ENCODE measurements at regions not wholly inside any gene's neighbourhood (a gene's known extent, or its start where the extent isn't known, plus 50 kb on each side); places are given as distances from the start of the nearest gene placed in this dataset.

DNA sequence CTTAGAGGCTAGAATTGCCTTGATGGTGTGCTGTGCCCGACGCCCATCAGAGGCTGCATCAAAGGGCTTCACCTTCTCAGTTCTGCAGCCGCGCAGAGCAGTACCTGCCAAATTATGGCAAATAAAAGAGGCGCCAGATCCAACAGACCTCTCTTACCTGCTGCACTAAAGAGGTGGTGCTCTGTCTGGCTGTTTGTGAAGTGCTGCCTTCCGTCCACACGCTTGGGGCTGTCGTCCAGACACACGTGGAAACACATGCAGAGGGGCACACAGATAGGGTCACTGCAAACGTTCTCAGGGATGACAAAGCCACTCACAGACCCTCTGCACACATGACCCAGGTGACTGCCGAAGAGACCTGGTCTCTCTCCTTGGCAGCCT, 617.5 kb downstream of the VRK1 start:
- Histone ChIP-seq H3K4me3 (ENCODE audit: low read depth, low read length) (no peak overlapping the region), H3K36me3 (ENCODE audit: control insufficient read depth, insufficient read depth, low read length) (no peaks in the 10 kb centered on the region), H3K27ac (no peak overlapping the region), H3K79me2 (no peaks in the 10 kb centered on the region), H3K9me3 (ENCODE audit: control insufficient read depth, low read length) (no peaks in the 10 kb centered on the region), H3K4me2 (ENCODE audit: low read length) (no peak overlapping the region), H3K9ac (no peak overlapping the region), H3K4me1 (no peaks in the 10 kb centered on the region), H3K27me3 (ENCODE audit: control insufficient read depth, insufficient read depth, low read length) (peaks cover 18% of the 10 kb centered on the region), H2AFZ (no peak overlapping the region)
- TF ChIP-seq, protein P1, sequence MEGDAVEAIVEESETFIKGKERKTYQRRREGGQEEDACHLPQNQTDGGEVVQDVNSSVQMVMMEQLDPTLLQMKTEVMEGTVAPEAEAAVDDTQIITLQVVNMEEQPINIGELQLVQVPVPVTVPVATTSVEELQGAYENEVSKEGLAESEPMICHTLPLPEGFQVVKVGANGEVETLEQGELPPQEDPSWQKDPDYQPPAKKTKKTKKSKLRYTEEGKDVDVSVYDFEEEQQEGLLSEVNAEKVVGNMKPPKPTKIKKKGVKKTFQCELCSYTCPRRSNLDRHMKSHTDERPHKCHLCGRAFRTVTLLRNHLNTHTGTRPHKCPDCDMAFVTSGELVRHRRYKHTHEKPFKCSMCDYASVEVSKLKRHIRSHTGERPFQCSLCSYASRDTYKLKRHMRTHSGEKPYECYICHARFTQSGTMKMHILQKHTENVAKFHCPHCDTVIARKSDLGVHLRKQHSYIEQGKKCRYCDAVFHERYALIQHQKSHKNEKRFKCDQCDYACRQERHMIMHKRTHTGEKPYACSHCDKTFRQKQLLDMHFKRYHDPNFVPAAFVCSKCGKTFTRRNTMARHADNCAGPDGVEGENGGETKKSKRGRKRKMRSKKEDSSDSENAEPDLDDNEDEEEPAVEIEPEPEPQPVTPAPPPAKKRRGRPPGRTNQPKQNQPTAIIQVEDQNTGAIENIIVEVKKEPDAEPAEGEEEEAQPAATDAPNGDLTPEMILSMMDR (IDR thresholded peaks at IDR 0.05) = no peak

- Histone ChIP-seq H2AFZ (no peak overlapping the region), H3K4me1 (no peaks in the 10 kb centered on the region), H3K79me2 (no peaks in the 10 kb centered on the region), H3K4me2 (ENCODE audit: low read length) (no peak overlapping the region), H3K4me3 (ENCODE audit: low read depth, low read length) (no peak overlapping the region), H3K9me3 (ENCODE audit: control insufficient read depth, low read length) (no peaks in the 10 kb centered on the region), H3K27ac (no peak overlapping the region), H3K9ac (no peak overlapping the region), H3K36me3 (ENCODE audit: control insufficient read depth, insufficient read depth, low read length) (no peaks in the 10 kb centered on the region), H3K27me3 (ENCODE audit: control insufficient read depth, insufficient read depth, low read length) (peaks cover 18% of the 10 kb centered on the region)
- TF ChIP-seq, protein P1 (IDR thresholded peaks at IDR 0.05) = no peak
Observed at GRCh38 chr14:97415907-97416306, 618.7 kb downstream of the VRK1 start.

GRCh38 chr14:97416550-97416949, 619.4 kb downstream of the VRK1 start:
- H3K4me1 ChIP-seq = no peaks in the 10 kb centered on the region
- H3K27me3 ChIP-seq (ENCODE audit: control insufficient read depth, insufficient read depth, low read length) = peaks cover 17% of the 10 kb centered on the region
- H3K79me2 ChIP-seq = no peaks in the 10 kb centered on the region
- H2AFZ ChIP-seq = no peak overlapping the region
- no peak overlapping the region for H3K4me2 ChIP-seq (ENCODE audit: low read length)
- no peaks in the 10 kb centered on the region for H3K36me3 ChIP-seq (ENCODE audit: control insufficient read depth, insufficient read depth, low read length)
- TF ChIP-seq, protein P1 (IDR thresholded peaks at IDR 0.05) = no peak
- H3K4me3 ChIP-seq (ENCODE audit: low read depth, low read length) = no peak overlapping the region
- no peaks in the 10 kb centered on the region for H3K9me3 ChIP-seq (ENCODE audit: control insufficient read depth, low read length)
- H3K9ac ChIP-seq = no peak overlapping the region
- H3K27ac ChIP-seq = no peak overlapping the region

GRCh38 chr14:97417331-97417730, 620.1 kb downstream of the VRK1 start:
- Histone ChIP-seq H3K4me2 (ENCODE audit: low read length) (no peak overlapping the region), H3K9ac (no peak overlapping the region), H3K4me1 (no peaks in the 10 kb centered on the region), H2AFZ (no peak overlapping the region), H3K79me2 (no peaks in the 10 kb centered on the region), H3K27me3 (ENCODE audit: control insufficient read depth, insufficient read depth, low read length) (peaks cover 9% of the 10 kb centered on the region), H3K36me3 (ENCODE audit: control insufficient read depth, insufficient read depth, low read length) (no peaks in the 10 kb centered on the region), H3K27ac (no peak overlapping the region), H3K9me3 (ENCODE audit: control insufficient read depth, low read length) (no peaks in the 10 kb centered on the region), H3K4me3 (ENCODE audit: low read depth, low read length) (no peak overlapping the region)
- TF ChIP-seq, protein P1 (IDR thresholded peaks at IDR 0.05) = no peak

GRCh38 chr14:97420211-97420610, 623.0 kb downstream of the VRK1 start:
- TF ChIP-seq, protein P1 (IDR thresholded peaks at IDR 0.05) = no peak
- Histone ChIP-seq H3K4me1 (no peaks in the 10 kb centered on the region), H3K36me3 (ENCODE audit: control insufficient read depth, insufficient read depth, low read length) (no peaks in the 10 kb centered on the region), H3K27ac (no peak overlapping the region), H3K4me2 (ENCODE audit: low read length) (no peak overlapping the region), H2AFZ (no peak overlapping the region), H3K4me3 (ENCODE audit: low read depth, low read length) (no peak overlapping the region), H3K9ac (no peak overlapping the region), H3K79me2 (no peaks in the 10 kb centered on the region), H3K9me3 (ENCODE audit: control insufficient read depth, low read length) (no peaks in the 10 kb centered on the region), H3K27me3 (ENCODE audit: control insufficient read depth, insufficient read depth, low read length) (no peaks in the 10 kb centered on the region)
